Transverse colon (tissue), 4 donors: ENCODE measurements at regions not wholly inside any gene's neighbourhood (a gene's known extent, or its start where the extent isn't known, plus 50 kb on each side); places are given as distances from the start of the nearest gene placed in this dataset.

ENCODE experiments used
- POLR2A ChIP-seq: fragments of 450-650 bp; IDR thresholded peaks from one replicate; pipeline ENCODE4 v1.6.1; 2016; ENCODE audit warnings: antibody characterized with exemption, mild to moderate bottlenecking, moderate library complexity
- POLR2AphosphoS5 ChIP-seq, 3 donors: sonication (generic); formaldehyde crosslinking; IDR thresholded peaks; one replicate each; pipeline ENCODE4 v1.6.1; 2016; ENCODE audit warnings: antibody characterized with exemption in 3 of 3
- TF ChIP-seq, protein P1 (sequence below), 5 experiments: fragments of 200-600 bp in 3 of 5; fragments of 450-650 bp in 2 of 5; sonication (generic) in 3 of 5; IDR thresholded peaks; 1 replicate in 2 of 5; 2 replicates in 3 of 5; pipeline ENCODE4 v1.5.1; 2016 to 2017; ENCODE audit warnings: antibody characterized with exemption in 5 of 5, inconsistent platforms in 3 of 5, mild to moderate bottlenecking in 2 of 5, moderate library complexity in 1 of 5

DNA sequence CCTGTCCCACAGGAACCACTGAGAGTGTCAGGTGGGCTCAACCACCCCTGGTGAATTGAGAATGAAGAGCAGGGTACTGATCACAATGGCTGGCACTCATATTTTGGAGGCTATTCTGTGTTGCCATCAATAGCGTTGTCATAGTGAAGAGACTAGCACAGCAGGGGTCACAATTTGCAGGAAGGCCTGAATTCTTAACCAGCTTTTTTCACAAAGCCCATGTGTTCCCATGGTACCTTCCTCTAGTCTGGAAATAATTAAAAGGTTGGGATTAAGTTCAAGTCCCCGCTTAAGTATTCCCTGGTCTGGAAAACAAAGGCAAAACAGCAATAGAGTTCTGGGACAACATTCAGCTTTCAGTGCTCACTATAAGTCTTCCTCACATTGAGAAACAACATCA, 1051.7 kb downstream of the C4orf33 start:
- TF ChIP-seq POLR2A = no peak
- no peak for TF ChIP-seq POLR2AphosphoS5 (IDR thresholded peaks at IDR 0.05)
- TF ChIP-seq, protein P1, sequence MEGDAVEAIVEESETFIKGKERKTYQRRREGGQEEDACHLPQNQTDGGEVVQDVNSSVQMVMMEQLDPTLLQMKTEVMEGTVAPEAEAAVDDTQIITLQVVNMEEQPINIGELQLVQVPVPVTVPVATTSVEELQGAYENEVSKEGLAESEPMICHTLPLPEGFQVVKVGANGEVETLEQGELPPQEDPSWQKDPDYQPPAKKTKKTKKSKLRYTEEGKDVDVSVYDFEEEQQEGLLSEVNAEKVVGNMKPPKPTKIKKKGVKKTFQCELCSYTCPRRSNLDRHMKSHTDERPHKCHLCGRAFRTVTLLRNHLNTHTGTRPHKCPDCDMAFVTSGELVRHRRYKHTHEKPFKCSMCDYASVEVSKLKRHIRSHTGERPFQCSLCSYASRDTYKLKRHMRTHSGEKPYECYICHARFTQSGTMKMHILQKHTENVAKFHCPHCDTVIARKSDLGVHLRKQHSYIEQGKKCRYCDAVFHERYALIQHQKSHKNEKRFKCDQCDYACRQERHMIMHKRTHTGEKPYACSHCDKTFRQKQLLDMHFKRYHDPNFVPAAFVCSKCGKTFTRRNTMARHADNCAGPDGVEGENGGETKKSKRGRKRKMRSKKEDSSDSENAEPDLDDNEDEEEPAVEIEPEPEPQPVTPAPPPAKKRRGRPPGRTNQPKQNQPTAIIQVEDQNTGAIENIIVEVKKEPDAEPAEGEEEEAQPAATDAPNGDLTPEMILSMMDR (IDR thresholded peaks at IDR 0.05) = no peak
